Thoracic aorta (tissue), 2 donors: ENCODE measurements at regions not wholly inside any gene's neighbourhood (a gene's known extent, or its start where the extent isn't known, plus 50 kb on each side); places are given as distances from the start of the nearest gene placed in this dataset.

ENCODE experiments used
- ATAC-seq: fragments of 150-250 bp; one replicate; pipeline ENCODE4 v1.8.0; 2017; ENCODE audit warnings: low read depth; ENCODE audit not compliant: insufficient number of reproducible peaks, low FRiP score
- DNase-seq: peaks from one replicate; pipeline ENCODE4 v3.0.0-alpha.2; 2020; ENCODE audit warnings: low spot score
- H3K27ac ChIP-seq, 2 donors: fragments of 200-600 bp; sonication (generic); 1 replicate in 1 of 2; 2 replicates in 1 of 2; pipeline ENCODE4 v1.5.1; 2016; ENCODE audit warnings: mild to moderate bottlenecking in 2 of 2, moderate library complexity in 2 of 2
- H3K27me3 ChIP-seq: fragments of 200-600 bp; sonication (generic); replicated peaks from 2 replicates; pipeline ENCODE4 v1.6.0; 2016; ENCODE audit warnings: mild to moderate bottlenecking; ENCODE audit not compliant: insufficient read depth
- H3K36me3 ChIP-seq: fragments of 200-600 bp; sonication (generic); one replicate; pipeline ENCODE4 v1.5.1; 2016
- H3K4me1 ChIP-seq, 2 donors: fragments of 200-600 bp; sonication (generic); 1 replicate in 1 of 2; 2 replicates in 1 of 2; pipeline versions ENCODE4 v1.5.1 to v1.6.0; 2016; ENCODE audit warnings: low read depth in 2 of 2, mild to moderate bottlenecking in 1 of 2; ENCODE audit not compliant: control insufficient read depth in 1 of 2
- H3K4me3 ChIP-seq: fragments of 200-600 bp; sonication (generic); 2 replicates; pipeline ENCODE4 v1.5.1; 2016; ENCODE audit warnings: mild to moderate bottlenecking
- H3K9me3 ChIP-seq: fragments of 200-600 bp; sonication (generic); 2 replicates; pipeline ENCODE4 v1.5.1; 2016
- CTCF ChIP-seq: fragments of 200-600 bp; sonication (generic); IDR thresholded peaks from one replicate; pipeline ENCODE4 v1.5.1; 2019; ENCODE audit warnings: antibody characterized with exemption

GRCh38 chr6:127053032-127053874 is 65.2 kb upstream of the RSPO3 start:
- H3K27me3 ChIP-seq, result no peaks in the 10 kb centered on the region
- no peaks in the 10 kb centered on the region for H3K4me1 ChIP-seq
- H3K27ac ChIP-seq, result no peak overlapping the region
- DNase-seq (no peak), ATAC-seq (no peak)
- H3K36me3 ChIP-seq, result no peaks in the 10 kb centered on the region
- no peak overlapping the region for H3K4me3 ChIP-seq
- no peak for TF ChIP-seq CTCF
- no peaks in the 10 kb centered on the region for H3K9me3 ChIP-seq

- no peak for TF ChIP-seq CTCF
- Histone ChIP-seq H3K4me1 (no peaks in the 10 kb centered on the region), H3K4me3 (no peak overlapping the region), H3K27ac (no peak overlapping the region), H3K36me3 (no peaks in the 10 kb centered on the region), H3K27me3 (no peaks in the 10 kb centered on the region), H3K9me3 (no peaks in the 10 kb centered on the region)
- DNase-seq (no peak), ATAC-seq (no peak)
Measured at GRCh38 chr6:127053875-127054235, 64.6 kb upstream of the RSPO3 start.

- ATAC-seq (no peak), DNase-seq (no peak)
- no peak for TF ChIP-seq CTCF
- no peaks in the 10 kb centered on the region for H3K36me3 ChIP-seq
- no peak overlapping the region for H3K27ac ChIP-seq
- H3K4me1 ChIP-seq, result no peaks in the 10 kb centered on the region
- no peaks in the 10 kb centered on the region for H3K9me3 ChIP-seq
- H3K27me3 ChIP-seq, result no peaks in the 10 kb centered on the region
- no peak overlapping the region for H3K4me3 ChIP-seq
Measured at GRCh38 chr6:127058027-127058426, 60.4 kb upstream of the RSPO3 start.

- H3K4me3 ChIP-seq, result no peak overlapping the region
- H3K36me3 ChIP-seq, result no peaks in the 10 kb centered on the region
- no peaks in the 10 kb centered on the region for H3K4me1 ChIP-seq
- H3K9me3 ChIP-seq, result no peaks in the 10 kb centered on the region
- no peak overlapping the region for H3K27ac ChIP-seq
- ATAC-seq (no peak), DNase-seq (no peak)
- no peak for TF ChIP-seq CTCF
- H3K27me3 ChIP-seq, result no peaks in the 10 kb centered on the region
Measured at GRCh38 chr6:127058936-127059335, 59.5 kb upstream of the RSPO3 start.
